ENCODE measurements at regions not wholly inside any gene's neighbourhood (a gene's known extent, or its start where the extent isn't known, plus 50 kb on each side); places are given as distances from the start of the nearest gene placed in this dataset.

DNA sequence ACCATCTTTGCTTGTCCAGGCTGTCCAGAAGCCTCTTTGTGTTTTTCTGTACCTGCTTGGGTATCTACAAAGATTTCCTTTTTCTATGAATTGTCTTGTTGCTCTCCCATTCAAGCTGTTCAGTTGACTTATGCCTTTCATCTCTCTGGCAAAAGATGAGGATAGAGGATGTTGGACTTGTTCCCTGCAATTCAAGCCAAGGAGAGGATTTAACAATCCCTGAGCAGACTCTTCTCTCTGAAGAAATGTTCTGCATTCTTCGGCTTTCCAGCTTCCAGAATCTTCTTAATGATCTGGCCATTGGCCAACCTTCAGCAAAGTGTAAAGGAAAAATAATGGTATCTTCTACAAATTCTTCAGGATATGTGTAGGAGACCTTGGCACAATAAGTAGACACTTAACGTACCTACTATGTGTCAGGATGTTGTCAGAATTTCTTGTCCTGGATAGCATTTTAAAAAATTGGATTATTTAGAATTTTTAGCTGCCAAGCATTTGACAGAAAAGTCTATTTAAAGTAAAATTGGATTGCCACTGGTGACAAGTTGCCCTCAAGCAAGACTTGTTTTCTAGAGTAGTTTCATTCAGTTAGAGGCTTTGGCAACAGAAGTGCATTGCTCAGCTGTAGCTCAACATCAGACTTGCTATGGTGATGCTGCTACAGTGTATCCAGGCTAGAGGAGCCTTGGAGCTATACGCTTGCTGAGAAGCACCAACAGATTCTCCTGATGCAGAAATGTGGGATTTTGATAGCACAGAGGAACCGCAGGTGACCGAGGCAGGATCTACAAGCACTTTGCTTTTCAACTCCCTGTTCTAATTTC is 455.7 kb downstream of the SUCLA2 start:
- intact Hi-C loops (cut with DNase I; ENCODE audit: low total_unique reads), result no loop called here
- H3K36me3 ChIP-seq, result no peaks in the 10 kb centered on the region
- H3K27ac ChIP-seq, result no peak overlapping the region
- no peak for TF ChIP-seq POLR2A (IDR thresholded peaks at IDR 0.05)
- TF ChIP-seq, protein P1, sequence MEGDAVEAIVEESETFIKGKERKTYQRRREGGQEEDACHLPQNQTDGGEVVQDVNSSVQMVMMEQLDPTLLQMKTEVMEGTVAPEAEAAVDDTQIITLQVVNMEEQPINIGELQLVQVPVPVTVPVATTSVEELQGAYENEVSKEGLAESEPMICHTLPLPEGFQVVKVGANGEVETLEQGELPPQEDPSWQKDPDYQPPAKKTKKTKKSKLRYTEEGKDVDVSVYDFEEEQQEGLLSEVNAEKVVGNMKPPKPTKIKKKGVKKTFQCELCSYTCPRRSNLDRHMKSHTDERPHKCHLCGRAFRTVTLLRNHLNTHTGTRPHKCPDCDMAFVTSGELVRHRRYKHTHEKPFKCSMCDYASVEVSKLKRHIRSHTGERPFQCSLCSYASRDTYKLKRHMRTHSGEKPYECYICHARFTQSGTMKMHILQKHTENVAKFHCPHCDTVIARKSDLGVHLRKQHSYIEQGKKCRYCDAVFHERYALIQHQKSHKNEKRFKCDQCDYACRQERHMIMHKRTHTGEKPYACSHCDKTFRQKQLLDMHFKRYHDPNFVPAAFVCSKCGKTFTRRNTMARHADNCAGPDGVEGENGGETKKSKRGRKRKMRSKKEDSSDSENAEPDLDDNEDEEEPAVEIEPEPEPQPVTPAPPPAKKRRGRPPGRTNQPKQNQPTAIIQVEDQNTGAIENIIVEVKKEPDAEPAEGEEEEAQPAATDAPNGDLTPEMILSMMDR (IDR thresholded peaks at IDR 0.05), result no peak
- H3K9me3 ChIP-seq, result no peaks in the 10 kb centered on the region
- H3K4me1 ChIP-seq, result no peaks in the 10 kb centered on the region
- no peaks in the 10 kb centered on the region for H3K27me3 ChIP-seq
- DNase-seq, result no peak
- no peak overlapping the region for H3K4me3 ChIP-seq

DNA sequence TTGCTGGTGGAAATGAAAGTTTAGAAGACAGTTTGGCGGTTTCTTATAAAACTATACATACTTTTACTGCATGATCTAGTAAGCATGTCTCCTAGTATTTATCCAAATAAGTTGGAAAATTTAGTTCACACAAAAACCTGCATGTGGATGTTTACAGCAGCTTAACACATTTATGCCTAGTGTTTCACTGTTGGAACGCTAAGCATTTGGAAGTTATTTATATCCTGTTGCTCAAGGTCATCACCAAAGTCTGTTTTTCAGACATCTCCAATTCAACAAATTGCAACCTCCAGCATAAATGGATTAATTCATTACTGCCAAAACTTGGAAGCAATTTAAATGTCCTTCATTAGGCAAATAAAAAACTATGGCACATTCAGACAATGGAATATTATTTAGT is 461.8 kb downstream of the SUCLA2 start:
- no peak overlapping the region for H3K27ac ChIP-seq
- H3K4me3 ChIP-seq, result no peak overlapping the region
- DNase-seq, result no peak
- H3K9me3 ChIP-seq, result no peaks in the 10 kb centered on the region
- no peaks in the 10 kb centered on the region for H3K4me1 ChIP-seq
- H3K36me3 ChIP-seq, result no peaks in the 10 kb centered on the region
- TF ChIP-seq POLR2A (IDR thresholded peaks at IDR 0.05), result no peak
- TF ChIP-seq, protein P1 (IDR thresholded peaks at IDR 0.05), result no peak
- H3K27me3 ChIP-seq, result no peaks in the 10 kb centered on the region
- intact Hi-C loops (cut with DNase I; ENCODE audit: low total_unique reads), result no loop called here

DNA sequence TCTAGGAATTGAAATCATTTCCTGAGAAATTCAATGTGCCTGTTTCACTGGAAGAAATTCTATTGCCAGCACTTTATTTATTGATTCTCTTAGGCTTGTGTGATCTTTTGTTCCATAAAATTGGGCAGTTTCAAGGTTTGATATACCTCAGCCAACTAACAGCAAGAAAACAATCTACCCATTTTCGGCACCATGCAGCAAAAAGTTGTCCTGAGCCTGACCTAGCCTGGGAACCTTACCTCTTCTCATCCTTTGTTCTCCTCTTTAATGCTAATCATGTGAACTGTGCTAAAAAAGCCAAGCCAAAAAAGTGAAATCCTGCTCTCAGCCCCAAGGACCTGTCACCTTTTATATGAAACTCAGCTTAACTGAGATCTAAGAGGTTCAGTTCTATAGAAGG is 477.3 kb downstream of the SUCLA2 start:
- intact Hi-C loops (cut with DNase I; ENCODE audit: low total_unique reads), result no loop called here
- no peaks in the 10 kb centered on the region for H3K9me3 ChIP-seq
- H3K4me3 ChIP-seq, result no peak overlapping the region
- DNase-seq, result no peak
- H3K27me3 ChIP-seq, result no peaks in the 10 kb centered on the region
- TF ChIP-seq, protein P1 (IDR thresholded peaks at IDR 0.05), result no peak
- no peak for TF ChIP-seq POLR2A (IDR thresholded peaks at IDR 0.05)
- no peaks in the 10 kb centered on the region for H3K36me3 ChIP-seq
- no peak overlapping the region for H3K27ac ChIP-seq
- H3K4me1 ChIP-seq, result no peaks in the 10 kb centered on the region

DNA sequence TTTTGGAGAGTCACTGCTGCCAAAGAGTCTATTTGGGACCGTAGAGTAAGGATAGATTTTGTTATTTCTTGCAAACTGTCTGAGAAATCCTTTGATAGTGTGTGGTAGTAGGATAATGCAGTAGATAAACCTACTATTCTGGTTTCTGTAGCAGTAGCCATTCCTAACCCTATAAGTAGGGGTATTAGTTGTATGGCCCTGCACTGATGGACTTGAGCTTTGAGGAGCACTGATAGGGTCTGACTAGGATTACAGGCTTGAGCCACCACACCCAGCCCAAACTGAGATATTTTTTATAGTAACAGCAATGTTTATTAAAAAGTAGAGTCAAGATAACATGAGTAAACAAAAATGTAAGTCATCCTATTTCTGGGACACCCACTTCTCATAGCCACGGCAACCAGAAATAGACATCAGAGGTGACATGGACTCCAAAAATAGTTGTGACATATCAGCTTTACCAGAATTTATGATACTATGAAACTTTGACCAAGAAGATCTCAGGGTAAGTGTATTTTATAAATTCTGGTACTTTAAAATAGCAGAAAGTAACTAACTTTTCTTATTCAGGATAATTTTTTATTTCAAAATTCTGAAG is 479.1 kb downstream of the SUCLA2 start:
- Histone ChIP-seq H3K27me3 (no peaks in the 10 kb centered on the region), H3K27ac (no peak overlapping the region), H3K4me1 (no peaks in the 10 kb centered on the region), H3K9me3 (no peaks in the 10 kb centered on the region), H3K36me3 (no peaks in the 10 kb centered on the region), H3K4me3 (no peak overlapping the region)
- intact Hi-C loops (cut with DNase I; ENCODE audit: low total_unique reads), result no loop called here
- TF ChIP-seq, protein P1 (IDR thresholded peaks at IDR 0.05), result no peak
- TF ChIP-seq POLR2A (IDR thresholded peaks at IDR 0.05), result no peak
- DNase-seq, result no peak

DNA sequence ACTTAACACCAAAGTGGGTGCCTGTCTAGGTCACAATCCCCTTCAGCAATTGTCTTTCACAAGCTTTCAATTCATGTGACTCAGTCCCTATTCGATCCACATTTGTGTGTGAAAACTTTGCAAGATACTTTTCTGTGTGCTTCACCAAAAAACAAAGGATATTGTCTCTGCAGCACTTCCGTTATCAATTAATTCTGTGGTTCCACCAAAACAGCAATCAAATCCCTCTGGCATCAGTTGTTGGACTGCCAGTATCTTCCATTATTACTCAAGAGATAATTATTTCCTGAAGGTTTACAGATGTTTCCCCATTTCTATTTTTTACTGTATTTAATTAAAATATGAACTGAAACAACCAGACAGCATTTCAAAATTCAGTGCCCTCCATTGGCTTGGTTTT is 481.4 kb downstream of the SUCLA2 start:
- intact Hi-C loops (cut with DNase I; ENCODE audit: low total_unique reads), result no loop called here
- Histone ChIP-seq H3K27me3 (no peaks in the 10 kb centered on the region), H3K9me3 (no peaks in the 10 kb centered on the region), H3K36me3 (no peaks in the 10 kb centered on the region), H3K4me1 (no peaks in the 10 kb centered on the region), H3K27ac (no peak overlapping the region), H3K4me3 (no peak overlapping the region)
- DNase-seq, result no peak
- TF ChIP-seq, protein P1 (IDR thresholded peaks at IDR 0.05), result no peak
- TF ChIP-seq POLR2A (IDR thresholded peaks at IDR 0.05), result no peak
